Neural progenitor cell (in vitro differentiated cells): ENCODE measurements at regions not wholly inside any gene's neighbourhood (a gene's known extent, or its start where the extent isn't known, plus 50 kb on each side); places are given as distances from the start of the nearest gene placed in this dataset.

ENCODE experiments used
- EZH2 ChIP-seq: fragments of 200-600 bp; sonication (generic); IDR thresholded peaks from 2 replicates; pipeline ENCODE4 v1.6.1; 2017; ENCODE audit warnings: antibody characterized with exemption, mild to moderate bottlenecking, moderate library complexity
- EZH2phosphoT487 ChIP-seq: fragments of 200-600 bp; sonication (generic); IDR thresholded peaks from 2 replicates; pipeline ENCODE4 v1.6.1; 2017; ENCODE audit warnings: antibody characterized with exemption

- TF ChIP-seq EZH2phosphoT487, result no peak
- TF ChIP-seq EZH2, result no peak
Observed at GRCh38 chr1:209384710-209385550, 198.6 kb upstream of the CAMK1G start.
